HepG2 (cell line): ENCODE measurements at regions not wholly inside any gene's neighbourhood (a gene's known extent, or its start where the extent isn't known, plus 50 kb on each side); places are given as distances from the start of the nearest gene placed in this dataset.
"Not testable (repeated sequence)": the region's sequence is repeated elsewhere in the genome, so short reads cannot be mapped to it uniquely, and the experiment has no call there.

Experiments
- ATAC-seq: fragments of 200-7000 bp; cut with Tn5 transposase; 3 replicates; pipeline ENCODE4 v1.9.1; 2020; ENCODE audit warnings: mild to moderate bottlenecking, moderate library complexity
- BruUV-seq: library from RNA; stranded (reverse); fragments of 400-500 nt; replicated peaks from 2 replicates; lab custom pipeline; 2021; lab: Mats Ljungman, UMichigan
- CTCF ChIA-PET: fragments of 300-600 bp; formaldehyde crosslinking; extraction: SDS; loops from one replicate; lab custom pipeline; 2021; ENCODE audit warnings: low total read pairs, inconsistent platforms, low intra/inter-chr PET ratio; lab: Yijun Ruan, JAX
- POLR2A ChIA-PET: fragments of 350-600 bp; sonication (Branson Sonifier 250); formaldehyde crosslinking; loops from one replicate; lab custom pipeline; 2020; ENCODE audit warnings: antibody characterized with exemption, inconsistent platforms; lab: Yijun Ruan, JAX
- DNase-seq: peaks from one replicate; pipeline ENCODE4 v3.0.0-alpha.2; 2015; ENCODE audit warnings: low spot score
- FAIRE-seq: peaks from 3 replicates; lab custom pipeline; 2011; peaks lifted over from hg19 to GRCh38; lab: Jason Lieb, UNC
- H2AFZ ChIP-seq: one replicate; pipeline ENCODE4 v1.6.1; 2011; ENCODE audit warnings: low read length, inconsistent platforms
- H3K27ac ChIP-seq: fragments of 300-600 bp; 3 replicates; pipeline ENCODE4 v1.8.0; 2011; ENCODE audit warnings: mixed run types, mild to moderate bottlenecking, mixed read lengths, low read length, inconsistent platforms; ENCODE audit not compliant: insufficient read depth; ENCODE audit errors: extremely low read length
- H3K27me3 ChIP-seq, 2 experiments: fragments of 200-600 bp in 1 of 2; 2 replicates in 1 of 2; 3 replicates in 1 of 2; pipeline versions ENCODE4 v1.6.0 to v1.8.0; 2011; ENCODE audit warnings: low read length in 2 of 2, mild to moderate bottlenecking in 2 of 2, moderate library complexity in 2 of 2, inconsistent platforms in 1 of 2; ENCODE audit not compliant: insufficient read depth in 2 of 2, control insufficient read depth in 1 of 2
- H3K36me3 ChIP-seq, 2 experiments: fragments of 200-600 bp in 1 of 2; replicated peaks in 1 of 2; 2 replicates in 1 of 2; 3 replicates in 1 of 2; pipeline versions ENCODE4 v1.5.1 to v1.8.0; 2011; ENCODE audit warnings: low read length in 2 of 2, inconsistent platforms in 1 of 2; ENCODE audit not compliant: insufficient read depth in 2 of 2, control insufficient read depth in 1 of 2
- H3K4me1 ChIP-seq: 2 replicates; pipeline ENCODE4 v1.5.1; 2012; ENCODE audit warnings: low read length, inconsistent platforms; ENCODE audit not compliant: insufficient read depth
- H3K4me2 ChIP-seq: 2 replicates; pipeline ENCODE4 v1.6.0; 2011; ENCODE audit warnings: low read depth, low read length, inconsistent platforms
- H3K4me3 ChIP-seq, 3 experiments: fragments of 200-600 bp in 1 of 3; sonication (generic), shearing (Covaris generic) in 1 of 3; replicated peaks in 1 of 3; 2 replicates each; pipeline ENCODE4 v1.5.1; 2011 to 2016; ENCODE audit warnings: low read length in 3 of 3, inconsistent platforms in 2 of 3, low read depth in 2 of 3, mild to moderate bottlenecking in 2 of 3, control low read depth in 1 of 3, mixed read lengths in 1 of 3; ENCODE audit not compliant: insufficient read depth in 1 of 3
- H3K79me2 ChIP-seq: one replicate; pipeline ENCODE4 v1.6.1; 2011; ENCODE audit warnings: low read length, inconsistent platforms; ENCODE audit not compliant: insufficient read depth
- H3K9ac ChIP-seq: 2 replicates; pipeline ENCODE4 v1.6.0; 2011; ENCODE audit warnings: mild to moderate bottlenecking, low read depth, low read length, inconsistent platforms; ENCODE audit not compliant: insufficient read depth
- H3K9me3 ChIP-seq: 2 replicates; pipeline ENCODE4 v1.5.1; 2012; ENCODE audit warnings: mild to moderate bottlenecking, low read length
- H4K20me1 ChIP-seq: 2 replicates; pipeline ENCODE4 v1.6.0; 2011; ENCODE audit warnings: inconsistent platforms, mild to moderate bottlenecking, low read length, moderate library complexity; ENCODE audit not compliant: insufficient read depth
- CEBPB ChIP-seq: IDR thresholded peaks from 2 replicates; pipeline ENCODE4 v1.6.1; 2011; ENCODE audit warnings: low read depth, low read length, improper control_type of control experiment, borderline replicate concordance
- CEBPG ChIP-seq: IDR thresholded peaks from 2 replicates; pipeline ENCODE4 v1.6.1; 2016
- FOXA1 ChIP-seq, 2 experiments: fragments of 450-650 bp in 1 of 2; sonication (generic) in 1 of 2; formaldehyde crosslinking in 1 of 2; IDR thresholded peaks; 2 replicates each; pipeline versions ENCODE4 v1.4.0 to v1.6.1; 2016 to 2020; ENCODE audit warnings: missing genetic modification reagents in 1 of 2
- FOXA3 ChIP-seq: IDR thresholded peaks from 2 replicates; pipeline ENCODE4 v1.6.1; 2016; ENCODE audit warnings: missing genetic modification reagents, missing compliant biosample characterization
- MAFK ChIP-seq, 2 experiments: IDR thresholded peaks in 1 of 2; conservative IDR thresholded peaks in 1 of 2; 2 replicates each; pipeline ENCODE4 v1.6.1; 2011; ENCODE audit warnings: improper control_type of control experiment in 2 of 2, low read length in 2 of 2
- ZFP82 ChIP-seq: sonication (generic); formaldehyde crosslinking; IDR thresholded peaks from 2 replicates; pipeline ENCODE4 v1.5.1; 2020; ENCODE audit warnings: mild to moderate bottlenecking, missing genetic modification reagents, borderline replicate concordance
- ZFP90 ChIP-seq: sonication (generic); formaldehyde crosslinking; IDR thresholded peaks from 2 replicates; pipeline ENCODE4 v1.8.0; 2022; ENCODE audit warnings: missing genetic modification reagents, mild to moderate bottlenecking, inconsistent platforms, borderline replicate concordance
- ZNF274 ChIP-seq: sonication (generic); formaldehyde crosslinking; IDR thresholded peaks from 2 replicates; pipeline ENCODE4 v1.5.1; 2020; ENCODE audit warnings: mild to moderate bottlenecking, missing genetic modification reagents
- ZNF777 ChIP-seq: sonication (generic); formaldehyde crosslinking; IDR thresholded peaks from 2 replicates; pipeline ENCODE4 v1.4.0; 2020; ENCODE audit warnings: missing genetic modification reagents
- ZNF781 ChIP-seq: sonication (generic); formaldehyde crosslinking; IDR thresholded peaks from 2 replicates; pipeline ENCODE4 v1.5.1; 2020; ENCODE audit warnings: borderline replicate concordance, mild to moderate bottlenecking, missing genetic modification reagents; ENCODE audit errors: not compliant biosample characterization
- WGBS: methylation state at CpG from one replicate; pipeline ENCODE4 v1.1.6; 2017; ENCODE audit warnings: low lambda C conversion rate; 5-methylcytosine and 5-hydroxymethylcytosine counted together
- in situ Hi-C: cut with HindIII; loops from 2 replicates; pipeline ENCODE4 v1.10.0; 2017; ENCODE audit warnings: low pct_unique_long_range_greater_than_20kb; ENCODE audit not compliant: extremely low pct_ligation_motif_present
- intact Hi-C: fragments of 100-400 bp; cut with micrococcal nuclease; formaldehyde crosslinking; loops from one replicate; pipeline ENCODE4 v1.10.0; 2022; ENCODE audit not compliant: unreplicated experiment

- Histone ChIP-seq H3K27me3 (no peaks in the 10 kb centered on the region), H3K9ac (no peak overlapping the region), H3K27ac (no peak overlapping the region), H3K4me2 (no peak overlapping the region), H3K36me3 (no peaks in the 10 kb centered on the region; a peak in 1 of 5 replicates), H3K9me3 (no peaks in the 10 kb centered on the region; the same call in 1 of the 2 replicates), H2AFZ (no peak overlapping the region), H3K4me1 (peaks cover 38% of the 10 kb centered on the region), H3K79me2 (no peaks in the 10 kb centered on the region), H3K4me3 (no peak overlapping the region), H4K20me1 (no peaks in the 10 kb centered on the region)
- no TSS peak for BruUV-seq
- DNase-seq (no peak), FAIRE-seq (peak; percentile 54), ATAC-seq (no peak)
- ChIA-PET POLR2A (interaction anchor here (0.7 to 1.0 kb wide), 2 partner anchors 64 to 106 kb away, joined by 3 to 4 read pairs; no protein-coding TSS in a partner anchor), CTCF (no interaction called here)
- TF ChIP-seq CEBPB (0 out of 2 replicates have a peak, but pooled peaks have one; percentile 10), FOXA3 (CRISPR knock-in tag) (peak; percentile 8; the same call in 1 of the 2 replicates), ZFP82 (CRISPR knock-in tag) (no peak), ZFP90 (no peak), ZNF274 (no peak), CEBPG (CRISPR knock-in tag) (peak; percentile 8; the same call in 1 of the 2 replicates), FOXA1 (IDR thresholded peaks at IDR 0.05) (no peak), FOXA1 (CRISPR knock-in tag; IDR thresholded peaks at IDR 0.05) (peak; percentile 17; the same call in 1 of the 2 replicates), MAFK (conservative IDR thresholded peaks at IDR 0.05 in 1 of 2, IDR thresholded peaks at IDR 0.05 in 1 of 2; ENCODE audit: low read length in 2 of 2) (peak in 1 of 2 experiments; percentile 14; a peak in 1 of 4 replicates), ZNF777 (no peak), ZNF781 (CRISPR knock-in tag) (no peak)
- intact Hi-C loops (no loop called here), in situ Hi-C loops (no loop called here)
- 87% methylated on average over 8 of the region's 8 CpGs for WGBS
Measured at GRCh38 chr6:1162367-1163275, 149.3 kb upstream of the FOXQ1 start.

DNA sequence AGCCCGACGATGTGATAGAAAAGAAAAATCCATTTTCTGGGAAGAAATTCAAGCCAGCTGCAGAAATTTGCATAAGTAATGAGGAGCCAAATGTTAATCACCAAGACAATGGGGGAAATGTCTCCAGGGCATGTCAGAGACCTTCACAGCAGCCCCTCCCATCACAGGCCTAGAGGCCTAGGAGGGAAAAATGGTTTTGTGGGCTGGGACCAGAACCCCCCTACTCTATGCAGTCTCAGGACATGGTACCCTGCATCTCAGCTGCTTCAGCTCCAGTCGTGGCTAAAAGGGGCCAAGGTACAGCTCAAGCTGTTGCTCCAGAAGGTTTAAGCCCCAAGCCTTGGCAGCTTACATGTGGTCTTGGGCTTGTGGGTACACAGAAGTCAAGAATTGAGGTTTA is 155.5 kb upstream of the FOXQ1 start:
- H4K20me1 ChIP-seq, POLR2A ChIA-PET: not testable (repeated sequence)

More for the DNA sequence above, 155.5 kb upstream of the FOXQ1 start:
- 93% methylated on average over 3 of the region's 3 CpGs for WGBS
- DNase-seq, H3K4me1 ChIP-seq, CTCF ChIA-PET, H2AFZ ChIP-seq, in situ Hi-C loops, BruUV-seq, H3K27me3 ChIP-seq, intact Hi-C loops, ATAC-seq, H3K27ac ChIP-seq, H3K9ac ChIP-seq, H3K36me3 ChIP-seq, H3K4me2 ChIP-seq, H3K4me3 ChIP-seq, H3K79me2 ChIP-seq, FAIRE-seq: not testable (repeated sequence)
- peaks cover 21% of the 10 kb centered on the region for H3K9me3 ChIP-seq
